ENCODE measurements at regions not wholly inside any gene's neighbourhood (a gene's known extent, or its start where the extent isn't known, plus 50 kb on each side); places are given as distances from the start of the nearest gene placed in this dataset.

- TF ChIP-seq, protein P1, sequence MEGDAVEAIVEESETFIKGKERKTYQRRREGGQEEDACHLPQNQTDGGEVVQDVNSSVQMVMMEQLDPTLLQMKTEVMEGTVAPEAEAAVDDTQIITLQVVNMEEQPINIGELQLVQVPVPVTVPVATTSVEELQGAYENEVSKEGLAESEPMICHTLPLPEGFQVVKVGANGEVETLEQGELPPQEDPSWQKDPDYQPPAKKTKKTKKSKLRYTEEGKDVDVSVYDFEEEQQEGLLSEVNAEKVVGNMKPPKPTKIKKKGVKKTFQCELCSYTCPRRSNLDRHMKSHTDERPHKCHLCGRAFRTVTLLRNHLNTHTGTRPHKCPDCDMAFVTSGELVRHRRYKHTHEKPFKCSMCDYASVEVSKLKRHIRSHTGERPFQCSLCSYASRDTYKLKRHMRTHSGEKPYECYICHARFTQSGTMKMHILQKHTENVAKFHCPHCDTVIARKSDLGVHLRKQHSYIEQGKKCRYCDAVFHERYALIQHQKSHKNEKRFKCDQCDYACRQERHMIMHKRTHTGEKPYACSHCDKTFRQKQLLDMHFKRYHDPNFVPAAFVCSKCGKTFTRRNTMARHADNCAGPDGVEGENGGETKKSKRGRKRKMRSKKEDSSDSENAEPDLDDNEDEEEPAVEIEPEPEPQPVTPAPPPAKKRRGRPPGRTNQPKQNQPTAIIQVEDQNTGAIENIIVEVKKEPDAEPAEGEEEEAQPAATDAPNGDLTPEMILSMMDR (IDR thresholded peaks at IDR 0.05; ENCODE audit: insufficient read depth, low read length), result no peak
- H3K4me3 ChIP-seq (ENCODE audit: low read depth, low read length), result no peak overlapping the region
- no peak for DNase-seq (ENCODE audit: low read depth)
These were observed 889.7 kb downstream of the ADGRL2 start for GRCh38 chr1:82690411-82690810.

DNA sequence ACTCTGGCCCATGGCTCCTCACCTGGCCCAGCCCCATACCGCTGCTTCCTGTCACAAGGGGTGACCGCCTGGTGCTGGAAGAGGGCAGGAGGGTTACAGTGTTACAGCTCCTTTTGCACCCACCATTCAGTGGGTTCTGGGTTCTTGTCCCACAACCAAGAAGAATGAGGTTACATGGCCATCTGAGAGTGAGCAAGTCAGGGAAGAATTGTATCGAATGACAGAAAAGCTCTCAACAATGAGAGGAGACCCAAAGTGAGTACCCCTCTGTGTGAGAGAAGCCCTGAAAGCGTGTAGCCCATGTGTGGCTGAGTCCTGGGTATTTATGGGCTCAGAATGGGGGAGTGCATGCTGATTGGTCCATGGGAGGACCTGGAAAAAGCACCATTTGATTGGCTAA is 888.5 kb downstream of the ADGRL2 start:
- TF ChIP-seq, protein P1 (IDR thresholded peaks at IDR 0.05; ENCODE audit: insufficient read depth, low read length), result no peak
- no peak overlapping the region for H3K4me3 ChIP-seq (ENCODE audit: low read depth, low read length)
- DNase-seq (ENCODE audit: low read depth), result no peak

- TF ChIP-seq, protein P1 (IDR thresholded peaks at IDR 0.05; ENCODE audit: insufficient read depth, low read length), result no peak
- H3K4me3 ChIP-seq (ENCODE audit: low read depth, low read length), result no peak overlapping the region
- no peak for DNase-seq (ENCODE audit: low read depth)
These were observed 886.0 kb downstream of the ADGRL2 start for GRCh38 chr1:82686774-82687173.

- no peak for DNase-seq (ENCODE audit: low read depth)
- H3K4me3 ChIP-seq (ENCODE audit: low read depth, low read length), result no peak overlapping the region
- TF ChIP-seq, protein P1 (IDR thresholded peaks at IDR 0.05; ENCODE audit: insufficient read depth, low read length), result no peak
These were observed 846.2 kb downstream of the ADGRL2 start for GRCh38 chr1:82646888-82647287.

GRCh38 chr1:82646336-82646735 is 845.6 kb downstream of the ADGRL2 start:
- DNase-seq (ENCODE audit: low read depth), result no peak
- TF ChIP-seq, protein P1 (IDR thresholded peaks at IDR 0.05; ENCODE audit: insufficient read depth, low read length), result no peak
- H3K4me3 ChIP-seq (ENCODE audit: low read depth, low read length), result no peak overlapping the region

DNA sequence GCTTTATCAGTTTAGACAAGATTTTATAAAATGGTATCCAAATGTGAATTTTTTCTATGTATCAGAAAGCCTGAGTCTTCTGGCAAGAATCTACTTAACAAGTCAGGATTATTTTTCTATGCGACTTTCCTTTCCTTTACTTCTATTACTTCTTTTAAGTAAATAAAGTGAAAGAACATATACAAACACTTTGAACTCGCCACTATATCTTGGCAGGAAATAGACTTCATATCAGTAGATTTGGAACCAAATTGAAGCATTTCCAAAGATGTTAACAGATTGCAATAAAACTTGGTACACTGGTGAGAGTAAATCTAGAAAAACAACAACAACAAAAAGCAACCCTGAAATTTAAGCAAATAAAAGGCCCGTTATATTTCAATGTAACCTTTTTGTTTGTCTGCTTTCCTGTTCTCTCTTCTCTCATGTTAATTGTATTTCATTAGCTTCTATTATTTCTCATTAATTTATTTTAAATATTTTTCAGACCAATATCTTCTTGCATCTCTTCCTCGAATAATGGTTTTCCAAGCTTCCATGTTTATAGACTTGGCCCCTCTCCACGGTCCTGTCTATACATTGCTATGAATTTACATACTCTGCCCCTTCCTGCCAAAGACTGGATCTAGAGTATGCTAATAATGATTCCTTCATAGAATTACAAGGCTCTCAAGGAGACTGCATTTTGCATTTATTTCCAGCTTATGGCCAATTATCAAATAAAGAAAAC is 843.6 kb downstream of the ADGRL2 start:
- TF ChIP-seq, protein P1 (IDR thresholded peaks at IDR 0.05; ENCODE audit: insufficient read depth, low read length), result no peak

DNA sequence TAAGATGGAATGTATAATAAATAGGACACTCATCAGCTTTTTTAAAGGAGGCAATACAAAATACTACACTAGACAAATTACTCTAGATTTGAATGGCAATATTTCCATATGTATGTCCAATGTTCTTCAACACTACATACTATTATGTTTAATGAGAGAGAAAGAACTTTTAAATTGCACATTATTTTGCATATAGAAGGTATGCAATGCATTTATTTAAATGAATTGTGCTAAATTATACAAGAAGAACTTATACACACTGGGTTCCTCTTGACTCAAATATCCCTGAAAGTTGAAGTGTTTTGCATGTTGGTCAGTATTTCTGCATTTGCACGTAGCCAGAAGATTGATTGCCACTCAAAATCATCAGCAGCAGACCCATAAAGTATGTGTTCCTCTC is 839.6 kb downstream of the ADGRL2 start:
- no peak overlapping the region for H3K4me3 ChIP-seq (ENCODE audit: low read depth, low read length)
- TF ChIP-seq, protein P1 (IDR thresholded peaks at IDR 0.05; ENCODE audit: insufficient read depth, low read length), result no peak
- DNase-seq (ENCODE audit: low read depth), result no peak

More for the DNA sequence above, 843.6 kb downstream of the ADGRL2 start:
- no peak for DNase-seq (ENCODE audit: low read depth)
- H3K4me3 ChIP-seq (ENCODE audit: low read depth, low read length), result no peak overlapping the region
